ENCODE measurements at regions not wholly inside any gene's neighbourhood (a gene's known extent, or its start where the extent isn't known, plus 50 kb on each side); places are given as distances from the start of the nearest gene placed in this dataset.

DNA sequence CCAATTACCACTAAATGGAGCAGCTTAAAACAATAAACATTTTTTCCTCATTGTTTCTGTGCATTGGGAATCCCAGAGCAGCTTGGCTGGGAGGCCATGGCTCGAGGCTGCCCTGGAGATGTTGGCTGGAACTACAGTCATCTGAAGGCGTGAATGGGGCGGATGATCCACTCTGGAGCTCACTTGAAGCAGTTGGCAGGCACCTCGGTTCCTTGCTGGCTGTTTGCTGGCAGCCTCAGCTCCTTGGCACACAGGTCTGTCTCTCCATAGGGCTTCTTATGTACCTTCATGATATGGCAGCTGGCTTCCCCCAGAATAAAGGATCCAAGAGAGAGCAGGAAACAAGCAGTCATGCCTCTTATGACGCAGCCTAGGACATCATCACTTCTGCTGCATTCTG lies 227.0 kb upstream of the COPS8 start:
- DNase-seq, result peak in 1 of 2 donors; percentile 32

DNA sequence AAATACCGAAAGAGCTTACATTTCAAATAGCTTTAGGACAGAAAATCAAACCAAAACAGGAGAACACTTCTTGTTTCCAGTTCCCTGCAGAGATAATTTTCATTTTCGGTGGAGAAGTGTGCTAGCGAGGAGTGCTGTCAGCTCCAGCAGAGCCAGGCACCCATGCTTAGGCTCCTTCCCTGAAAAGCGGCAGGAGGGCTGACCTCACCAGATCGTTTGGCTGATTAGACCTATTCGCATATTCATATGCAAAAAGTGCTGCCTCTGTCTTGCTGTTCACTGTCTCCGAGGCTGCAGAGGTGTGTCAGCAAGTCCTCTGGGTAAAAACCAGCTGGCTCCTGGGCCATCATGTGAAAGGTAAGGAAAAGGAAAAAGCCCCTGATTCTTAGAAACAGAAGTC lies 225.8 kb upstream of the COPS8 start:
- no peak for DNase-seq

DNA sequence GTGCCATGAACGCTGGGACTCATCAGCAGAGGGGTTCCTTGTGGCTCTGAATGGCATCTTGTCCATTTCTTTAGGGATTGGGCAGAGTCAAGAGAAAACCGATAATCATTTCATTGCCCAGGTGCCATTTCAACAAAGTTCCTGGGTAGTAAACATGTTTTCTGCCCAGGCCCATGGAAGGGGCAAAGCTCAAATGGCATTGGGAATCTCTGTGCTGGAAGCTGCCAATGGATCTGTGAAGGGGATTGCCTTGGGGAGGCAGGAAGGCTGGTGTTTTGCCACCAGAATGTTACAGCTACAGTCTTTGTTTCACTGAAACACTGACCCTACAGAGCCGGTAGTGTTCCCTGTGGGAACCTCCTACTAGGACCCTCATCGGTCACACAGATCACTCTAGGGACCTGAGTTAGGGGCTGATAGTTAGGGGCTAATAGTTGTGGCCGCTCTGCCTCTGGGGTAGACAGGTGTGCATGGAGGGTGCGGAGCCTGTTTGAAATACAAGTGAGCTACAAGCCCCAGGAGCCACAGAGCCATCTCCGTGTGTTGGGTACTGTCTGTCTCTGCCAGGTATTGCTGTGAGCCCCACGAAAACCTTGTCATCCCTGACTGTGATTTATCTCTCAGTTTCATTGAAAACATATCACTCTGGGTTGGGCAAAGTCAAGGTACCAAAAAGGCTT lies 224.4 kb upstream of the COPS8 start:
- DNase-seq, result no peak

DNA sequence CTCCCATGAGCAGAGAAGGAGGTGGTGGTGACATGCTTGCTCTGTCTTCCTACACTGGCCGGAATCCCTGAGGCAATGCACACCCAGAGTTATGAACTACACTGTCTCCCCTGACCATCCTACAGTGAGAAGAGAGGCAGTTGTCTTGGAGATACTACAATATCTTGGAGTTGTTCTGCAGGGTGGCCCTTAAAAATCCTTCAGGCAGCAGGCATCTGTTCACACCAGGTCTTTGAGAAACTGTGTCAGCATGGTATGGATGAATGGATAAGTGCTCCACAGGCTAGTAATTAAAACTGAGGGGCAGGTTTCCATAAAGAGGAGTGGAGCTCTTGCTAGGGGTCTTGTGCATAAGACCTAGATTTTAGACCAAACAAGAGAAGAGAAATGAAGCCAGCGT lies 223.7 kb upstream of the COPS8 start:
- DNase-seq, result no peak

DNA sequence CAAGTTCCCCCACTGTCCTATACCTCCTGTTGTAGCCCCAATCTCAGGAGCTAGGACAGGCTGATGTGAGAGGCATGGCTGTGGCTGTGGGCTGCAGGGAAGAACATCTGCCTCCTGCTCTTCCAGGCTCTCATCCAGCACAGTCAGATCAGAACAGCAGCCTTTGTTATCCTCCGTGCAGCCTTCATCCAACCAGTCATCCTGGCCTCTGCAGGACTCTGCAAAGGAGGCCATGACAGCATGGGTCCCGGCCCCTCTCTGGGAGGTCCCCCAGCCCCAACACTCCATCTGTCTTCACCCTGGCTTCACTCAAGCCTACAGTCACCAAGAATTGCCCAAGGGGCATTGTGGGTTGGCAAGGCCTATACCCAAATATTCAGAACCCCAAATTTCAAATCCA lies 223.2 kb upstream of the COPS8 start:
- no peak for DNase-seq

DNA sequence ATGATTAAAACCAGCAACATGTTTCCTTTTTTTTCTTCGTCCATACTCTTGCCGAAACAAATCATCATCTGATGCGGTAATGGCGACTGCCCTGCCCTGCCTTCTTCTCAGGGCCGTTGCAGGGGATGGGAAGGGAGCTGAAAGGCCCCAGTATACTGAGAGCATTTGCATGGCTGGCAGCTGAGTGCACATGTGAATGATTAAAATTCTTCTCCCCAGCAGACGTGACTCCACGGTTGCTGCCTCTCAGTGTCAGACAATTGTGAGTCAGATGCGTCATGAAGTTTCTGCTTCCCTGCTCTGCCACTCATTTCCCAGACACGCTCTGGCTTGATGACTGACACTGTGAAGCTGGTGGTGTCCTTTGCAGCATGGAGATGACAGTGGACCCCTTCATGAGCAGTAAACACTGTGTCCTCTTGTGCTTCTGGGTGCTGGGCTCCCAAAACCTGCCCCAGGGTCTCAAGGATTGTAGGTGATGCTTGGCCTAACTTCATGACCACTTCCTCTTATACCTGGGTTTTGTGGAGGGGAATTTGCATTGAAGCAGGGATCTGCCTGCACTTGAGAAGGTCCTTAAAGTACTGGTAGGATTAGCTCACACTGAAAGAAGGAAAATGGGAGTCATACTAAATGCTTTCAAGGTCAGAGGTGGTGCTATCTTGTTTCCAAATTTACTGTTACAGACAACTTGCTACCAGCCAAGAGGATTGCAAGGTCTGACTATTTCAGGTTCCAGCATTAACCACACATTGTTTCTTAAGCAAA lies 222.5 kb upstream of the COPS8 start:
- DNase-seq, result no peak

DNA sequence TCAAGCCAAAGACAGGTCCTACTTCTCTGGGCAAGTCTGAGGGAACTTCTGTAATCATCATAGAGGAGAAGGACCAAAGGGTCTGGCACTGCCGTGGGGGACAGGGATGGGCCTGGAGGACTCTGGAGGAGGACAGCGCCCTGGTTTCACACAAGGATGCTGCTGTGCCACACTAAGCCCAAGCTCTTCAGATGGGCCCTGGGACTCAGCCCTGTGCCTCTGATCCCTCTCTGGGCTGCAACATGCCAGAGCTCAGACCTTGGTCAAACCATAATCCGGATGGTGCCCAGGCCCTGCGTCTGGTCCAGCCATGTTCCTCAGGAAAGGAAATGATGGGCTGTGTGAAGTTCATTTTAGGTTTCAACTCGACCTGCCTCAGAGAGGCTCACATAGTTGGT lies 222.0 kb upstream of the COPS8 start:
- DNase-seq, result no peak

DNA sequence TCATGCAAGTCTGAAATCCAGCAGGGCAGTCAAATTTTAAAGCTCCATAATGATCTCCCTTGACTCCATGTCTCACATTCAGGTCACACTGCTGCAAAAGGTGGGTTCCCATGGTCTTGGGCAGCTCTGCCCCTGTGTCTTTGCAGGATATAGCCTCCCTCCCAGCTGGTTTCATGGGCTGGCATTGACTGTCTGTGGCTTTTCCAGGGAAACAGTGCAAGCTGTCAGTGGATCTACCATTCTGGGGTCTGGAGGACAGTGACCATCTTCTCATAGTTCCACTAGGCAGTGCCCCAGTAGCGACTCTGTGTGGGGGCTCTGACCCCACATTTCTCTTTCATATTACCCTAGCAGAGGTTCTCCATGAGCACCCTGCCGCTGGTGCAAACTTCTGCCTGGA lies 220.6 kb upstream of the COPS8 start:
- DNase-seq, result no peak

DNA sequence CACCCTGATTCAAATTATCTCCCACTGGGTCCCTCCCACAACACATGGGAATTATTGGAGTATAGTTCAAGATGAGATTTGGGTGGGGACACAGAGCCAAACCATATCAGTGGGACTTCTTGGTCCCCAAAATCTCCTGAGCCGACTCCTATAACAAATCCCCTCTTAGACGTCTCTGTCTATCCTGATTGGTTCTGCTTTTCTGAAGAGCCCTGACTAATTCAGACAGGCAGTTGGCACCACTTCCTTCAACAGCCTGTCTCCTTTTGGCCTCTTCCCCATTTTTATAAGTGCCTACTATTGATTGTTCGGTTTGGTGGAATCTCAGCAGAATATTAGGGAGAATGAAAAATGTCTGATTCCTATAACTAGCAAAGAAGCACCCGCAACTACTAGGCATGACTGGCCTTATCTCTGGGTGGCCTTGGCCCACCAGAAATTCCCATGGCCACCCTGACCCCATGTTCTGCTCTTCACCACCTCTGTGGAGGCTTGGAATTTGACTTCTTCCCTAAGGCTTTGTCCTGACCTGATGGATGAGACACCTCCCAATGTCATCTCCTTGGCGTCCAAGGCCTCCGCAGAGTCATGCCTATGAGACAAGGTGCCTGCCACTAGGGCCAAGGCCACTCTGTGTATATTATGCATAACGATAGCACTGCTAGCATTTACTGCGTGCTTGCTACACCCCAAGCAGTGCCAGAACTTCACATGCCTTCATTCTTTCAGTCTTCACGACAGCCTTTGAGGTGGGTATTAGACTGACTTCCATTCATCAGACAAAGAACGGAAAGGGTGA lies 218.9 kb upstream of the COPS8 start:
- peak in 1 of 2 donors; percentile 30 for DNase-seq

DNA sequence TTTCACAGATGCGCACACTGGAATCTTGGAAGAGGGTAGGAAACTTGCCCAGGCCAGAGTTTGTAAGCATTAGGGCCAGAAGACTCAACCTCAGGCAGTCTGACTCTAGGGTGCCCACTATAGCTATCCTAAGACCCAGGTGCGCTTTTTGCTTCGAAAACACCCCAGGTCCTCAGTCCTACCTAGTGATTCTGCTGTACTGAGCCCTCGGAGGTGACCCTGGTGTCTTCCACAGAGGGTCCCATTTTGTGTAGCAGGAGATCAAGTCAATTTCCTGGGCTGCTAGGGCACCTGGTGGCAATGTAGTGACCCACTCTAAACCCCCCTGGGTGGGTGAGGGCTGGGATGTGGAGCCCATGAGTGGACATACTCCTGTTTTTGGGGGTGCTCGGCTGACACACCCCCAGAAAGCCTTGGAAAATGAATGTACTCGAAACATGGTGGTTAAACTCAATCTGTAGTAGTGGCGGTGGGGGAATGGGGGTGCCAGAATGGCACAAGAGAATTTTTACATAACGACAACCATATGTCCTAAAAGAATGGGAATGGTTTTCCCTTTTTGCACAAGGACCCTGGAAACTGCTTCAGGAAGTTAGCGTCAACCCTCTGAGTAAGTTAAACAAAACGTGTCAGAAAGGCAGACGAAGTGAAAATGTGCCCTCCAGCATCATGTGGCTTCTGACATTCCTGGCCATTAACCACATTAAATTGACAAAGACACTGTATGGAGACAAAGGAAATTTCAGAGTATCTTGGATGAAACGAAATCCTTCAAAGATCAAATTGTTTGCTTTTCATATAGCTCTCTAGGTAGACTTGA lies 218.0 kb upstream of the COPS8 start:
- no peak for DNase-seq

DNA sequence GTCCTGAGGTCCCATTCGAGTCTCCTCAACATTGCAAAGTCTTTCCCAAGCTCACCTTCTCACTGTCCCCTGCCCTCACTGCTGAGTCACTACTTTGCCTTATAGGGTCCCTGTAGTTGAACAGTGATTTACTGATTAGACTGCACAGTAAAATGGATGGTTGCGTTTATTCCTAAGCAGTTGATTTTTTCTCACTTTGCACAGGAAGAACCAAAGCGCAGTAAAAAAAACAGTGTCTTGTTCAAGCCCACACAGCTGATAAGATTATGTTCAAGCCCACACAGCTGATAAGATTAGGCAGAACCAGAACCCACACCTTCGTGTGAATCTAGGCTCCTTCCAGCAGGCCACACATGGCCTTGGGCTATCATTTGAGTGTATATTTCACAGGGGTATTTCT lies 215.3 kb upstream of the COPS8 start:
- no peak for DNase-seq

DNA sequence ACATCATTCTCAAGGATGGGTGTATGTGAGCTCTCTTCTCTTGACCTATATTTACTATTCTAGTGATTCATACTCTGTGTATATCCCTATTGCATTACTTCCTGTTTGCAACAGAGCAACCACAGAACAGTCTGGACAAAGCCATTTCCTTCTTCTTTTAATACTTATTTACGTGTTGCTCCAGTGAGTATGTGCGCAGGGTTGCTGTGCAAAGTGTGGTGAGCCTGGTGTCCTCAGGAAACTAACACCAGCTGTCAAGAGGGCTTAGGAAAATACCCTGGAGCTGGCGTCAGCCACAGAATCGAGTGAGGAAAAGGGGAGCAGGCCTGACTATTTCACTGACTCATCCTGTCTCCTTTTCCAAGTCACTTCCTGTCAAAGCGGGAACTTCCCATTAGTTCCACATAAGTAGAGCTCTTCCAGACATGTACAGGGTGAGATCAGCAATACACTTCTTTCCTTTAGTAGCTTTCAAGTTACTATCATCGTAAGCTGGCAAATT lies 214.1 kb upstream of the COPS8 start:
- DNase-seq, result peak; percentile 6 to 13

DNA sequence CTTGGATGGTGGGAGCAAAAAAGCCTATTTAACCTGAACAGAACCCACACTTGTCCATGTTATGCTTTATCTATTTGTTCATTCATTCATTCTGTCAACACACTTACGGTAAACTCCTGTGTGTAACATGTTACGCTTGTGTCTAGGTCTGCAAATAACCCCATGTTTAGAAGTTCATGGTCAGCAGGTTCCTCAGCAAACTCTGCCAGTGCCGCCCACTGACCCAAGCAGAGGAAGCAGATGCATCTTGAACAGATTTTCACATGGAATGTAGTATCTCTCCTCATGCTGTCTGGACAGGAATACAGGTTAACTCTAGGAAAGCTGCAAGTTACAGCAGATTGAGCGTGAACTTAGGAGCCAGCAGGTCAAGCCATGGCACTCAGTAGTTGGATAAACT lies 213.7 kb upstream of the COPS8 start:
- DNase-seq, result no peak

DNA sequence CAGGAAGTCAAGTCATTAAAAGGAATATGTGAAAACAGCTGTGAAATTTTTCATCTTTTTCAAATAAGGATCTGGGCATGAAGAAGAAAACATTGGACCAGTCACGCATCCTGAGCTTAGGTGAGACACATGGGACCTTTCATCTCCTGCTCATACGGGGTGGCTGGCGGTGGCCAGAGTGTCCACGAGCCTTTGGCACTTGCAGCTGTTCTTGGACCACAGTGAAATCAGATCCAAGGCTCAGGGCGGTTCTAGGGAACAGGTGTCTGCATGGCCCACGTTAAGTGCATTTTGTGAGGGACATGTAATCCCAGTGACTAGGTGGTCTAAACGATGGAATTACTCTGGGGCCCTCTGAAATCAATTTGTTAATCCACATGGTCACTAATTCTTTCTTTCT lies 212.7 kb upstream of the COPS8 start:
- no peak for DNase-seq

DNA sequence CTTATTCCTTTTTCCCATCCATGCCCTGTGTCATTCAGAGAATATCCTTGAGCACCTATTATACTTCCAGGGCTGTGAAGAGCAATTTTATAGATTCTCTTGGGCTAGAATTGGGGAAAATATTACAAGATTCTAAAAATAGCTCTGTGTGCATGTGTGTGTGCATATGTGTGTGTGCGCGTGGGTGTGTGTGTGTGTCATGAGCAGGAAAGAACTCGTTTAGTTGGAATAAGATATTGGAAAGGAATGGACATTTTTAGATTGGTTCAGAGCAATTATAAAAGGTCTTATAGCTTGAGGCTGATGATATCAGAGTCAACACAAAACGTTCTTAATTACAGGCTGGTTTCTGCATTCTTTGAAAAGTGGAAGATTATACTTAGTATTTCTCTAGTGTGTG lies 212.1 kb upstream of the COPS8 start:
- DNase-seq, result no peak

DNA sequence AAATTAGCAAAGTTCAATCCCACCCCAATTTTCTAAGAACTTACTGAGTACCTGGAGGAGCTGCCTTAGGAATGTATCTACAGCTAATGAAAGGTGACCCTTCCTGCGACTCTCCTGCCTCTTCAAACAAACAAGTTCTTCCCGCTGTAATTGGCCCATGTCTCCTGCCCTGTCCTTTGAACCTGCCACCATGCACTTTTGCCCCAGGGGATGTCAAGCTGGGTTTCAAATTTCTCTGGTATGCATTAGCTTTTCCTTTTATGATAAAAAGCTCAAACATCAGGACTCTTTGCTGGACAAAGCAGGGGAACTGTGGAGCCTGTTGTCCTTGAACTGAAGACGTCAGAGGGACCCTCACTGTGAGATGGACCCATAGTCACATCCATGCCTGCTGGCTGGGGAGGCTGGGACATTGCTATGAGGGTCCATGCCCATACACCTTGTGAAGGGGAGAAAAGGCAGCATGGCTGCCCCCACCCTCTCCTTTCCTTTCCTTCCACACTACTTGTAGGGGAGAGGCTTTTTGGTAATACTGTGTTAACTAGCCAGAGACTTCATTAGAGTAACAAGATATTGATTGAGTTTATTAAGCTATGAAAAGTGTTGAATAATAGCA lies 210.7 kb upstream of the COPS8 start:
- DNase-seq, result no peak

DNA sequence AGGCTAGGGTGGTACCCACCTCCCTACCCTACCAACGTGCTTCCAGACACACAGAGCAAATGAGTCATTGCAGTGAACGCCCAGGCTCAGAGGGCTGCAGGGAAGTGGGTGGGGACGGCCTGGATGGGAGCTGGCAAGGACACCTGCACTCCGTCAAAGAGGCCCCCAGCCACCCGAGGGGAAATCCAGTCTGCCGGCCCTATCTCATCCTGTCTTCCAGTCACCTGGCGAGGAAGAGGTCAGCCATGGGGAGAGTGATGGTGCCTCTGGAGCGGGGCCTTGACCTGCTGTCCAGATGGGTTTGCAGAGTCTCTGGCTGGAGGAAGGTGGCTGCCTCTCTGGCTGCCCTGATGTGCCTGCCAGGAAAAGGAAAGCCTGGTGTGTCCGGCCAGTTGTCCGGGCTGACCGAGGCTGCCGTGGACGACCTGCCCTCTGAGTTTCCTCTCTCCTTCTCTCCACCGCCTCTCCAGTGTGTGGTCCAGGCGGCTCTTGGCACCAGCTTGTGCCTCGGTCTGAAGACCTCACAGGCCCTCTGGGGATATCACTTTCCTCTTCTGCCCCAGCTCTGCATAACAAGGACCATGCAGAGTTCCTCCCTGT lies 209.7 kb upstream of the COPS8 start:
- no peak for DNase-seq

DNA sequence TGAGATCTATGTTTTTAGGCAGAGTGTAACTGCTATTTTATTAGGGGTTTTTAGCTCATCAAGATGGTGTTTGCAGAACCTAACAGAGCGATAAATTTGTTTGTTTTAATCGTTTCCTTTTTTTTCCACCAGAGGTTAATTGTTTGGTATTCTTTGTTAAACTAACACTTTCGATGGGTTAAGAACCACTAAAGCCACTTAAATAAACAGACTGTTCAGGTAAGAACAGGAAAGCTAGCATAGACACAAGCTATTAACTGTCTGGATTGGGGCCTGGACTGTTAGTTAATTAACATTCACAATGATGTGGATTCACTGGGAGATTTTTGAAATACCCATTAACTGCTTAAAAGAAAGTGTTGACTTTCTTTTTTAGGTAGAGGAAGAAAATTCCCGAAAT lies 209.0 kb upstream of the COPS8 start:
- no peak for DNase-seq

DNA sequence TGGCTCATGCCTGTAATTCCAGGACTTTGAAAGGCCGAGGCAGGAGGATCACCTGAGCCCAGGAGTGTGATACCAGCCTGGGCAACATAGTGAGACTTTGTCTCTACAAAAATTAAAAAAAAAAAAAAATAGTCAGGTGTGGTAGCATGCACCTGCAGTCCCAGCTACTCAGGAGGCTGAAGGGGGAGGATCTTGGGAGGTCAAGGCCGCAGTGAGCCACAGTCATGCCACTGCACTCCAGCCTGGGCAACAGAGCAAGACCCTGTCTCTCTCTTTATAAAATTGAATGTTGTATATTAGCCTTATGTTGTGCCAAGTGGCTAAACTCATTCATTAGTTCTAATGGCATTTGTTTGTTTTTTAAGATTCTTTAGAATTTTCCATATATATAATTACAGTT lies 207.7 kb upstream of the COPS8 start:
- no peak for DNase-seq

DNA sequence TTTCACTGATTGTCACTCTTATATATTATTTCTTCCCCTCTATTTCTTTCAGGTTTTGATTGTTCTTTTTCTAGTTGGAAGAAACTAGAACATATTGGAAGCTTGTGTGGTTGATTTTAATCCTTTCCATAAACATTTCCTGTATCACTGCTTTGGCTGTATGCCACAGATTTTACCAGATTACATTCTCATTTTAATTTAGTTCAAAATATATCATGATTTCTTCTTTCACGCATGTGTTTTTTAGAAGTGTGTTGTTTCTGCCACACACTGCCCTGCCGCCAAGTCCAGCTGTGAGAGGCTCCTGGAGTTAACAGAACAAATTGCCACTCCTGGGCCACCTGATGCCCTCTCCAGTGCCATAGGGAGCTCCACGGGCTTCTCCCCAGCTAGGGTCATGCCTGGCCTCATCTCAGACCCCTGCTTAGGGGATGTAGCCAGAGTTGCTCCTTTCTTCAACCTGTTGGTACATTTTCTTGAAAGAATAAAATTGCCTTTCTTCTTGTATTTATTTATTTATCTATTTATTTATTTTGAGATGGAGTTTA lies 206.2 kb upstream of the COPS8 start:
- no peak for DNase-seq

DNA sequence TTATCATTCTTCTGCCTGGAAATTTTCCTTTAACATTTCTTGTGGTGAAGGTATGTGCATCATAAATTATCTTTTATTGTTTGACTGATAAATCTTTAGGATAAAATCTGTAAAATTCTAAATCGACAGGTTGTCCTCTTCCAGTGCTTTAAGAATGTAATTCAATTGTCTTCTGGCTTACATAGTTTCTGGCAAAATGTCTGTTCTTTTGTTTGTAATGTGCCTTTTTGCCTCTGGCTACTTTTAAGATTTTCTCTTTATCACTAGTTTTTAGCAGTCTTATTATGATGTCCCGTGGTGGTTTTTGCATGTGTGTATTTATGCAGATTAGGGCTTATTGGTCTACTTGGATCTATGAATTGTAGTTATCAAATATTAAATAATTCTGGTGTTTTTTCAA lies 203.6 kb upstream of the COPS8 start:
- DNase-seq, result no peak

DNA sequence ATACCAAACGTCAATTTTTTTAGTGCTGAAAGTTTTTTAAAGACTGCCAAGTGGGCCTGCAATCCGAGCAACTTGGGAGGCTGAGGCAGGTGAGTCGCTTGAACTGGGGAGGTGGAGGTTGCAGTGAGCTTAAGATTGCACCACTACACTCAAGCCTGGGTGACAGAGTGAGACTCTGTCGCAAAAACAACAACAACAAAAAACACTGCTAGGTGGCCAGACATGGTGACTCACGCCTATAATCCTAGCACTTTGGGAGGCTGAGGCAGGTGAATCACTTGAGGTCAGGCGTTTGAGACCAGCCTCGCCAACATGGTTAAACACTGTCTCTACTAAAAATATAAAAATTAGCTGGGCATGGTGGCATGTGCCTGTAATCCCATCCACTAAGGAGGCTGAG lies 202.8 kb upstream of the COPS8 start:
- no peak for DNase-seq
